GM19463 (cell line): ENCODE measurements at regions not wholly inside any gene's neighbourhood (a gene's known extent, or its start where the extent isn't known, plus 50 kb on each side); places are given as distances from the start of the nearest gene placed in this dataset.

Source experiments
- ATAC-seq: cut with Tn5 transposase; IDR thresholded peaks from one replicate; pipeline ENCODE4 v1.9.1; 2021; ENCODE audit warnings: mild to moderate bottlenecking, moderate library complexity; ENCODE audit not compliant: unreplicated experiment

DNA sequence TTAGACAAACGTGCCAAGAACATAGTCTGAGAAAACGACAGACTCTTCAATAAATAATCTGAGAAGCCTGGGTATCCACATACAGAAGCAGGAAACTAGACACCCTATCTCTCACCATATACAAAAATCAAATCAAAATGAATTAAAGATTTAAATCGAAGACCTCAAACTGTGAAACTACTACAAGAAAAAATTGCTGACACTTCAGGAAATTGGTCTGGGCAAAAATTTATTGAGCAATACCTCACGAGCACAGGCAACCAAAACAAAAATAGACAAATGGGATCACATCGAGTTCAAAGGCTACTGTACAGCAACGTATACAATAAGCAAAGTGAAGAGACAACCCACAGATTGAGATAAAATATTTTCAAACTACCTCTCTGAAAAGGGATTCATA, 292.8 kb upstream of the RGS18 start:
- no peak for ATAC-seq

DNA sequence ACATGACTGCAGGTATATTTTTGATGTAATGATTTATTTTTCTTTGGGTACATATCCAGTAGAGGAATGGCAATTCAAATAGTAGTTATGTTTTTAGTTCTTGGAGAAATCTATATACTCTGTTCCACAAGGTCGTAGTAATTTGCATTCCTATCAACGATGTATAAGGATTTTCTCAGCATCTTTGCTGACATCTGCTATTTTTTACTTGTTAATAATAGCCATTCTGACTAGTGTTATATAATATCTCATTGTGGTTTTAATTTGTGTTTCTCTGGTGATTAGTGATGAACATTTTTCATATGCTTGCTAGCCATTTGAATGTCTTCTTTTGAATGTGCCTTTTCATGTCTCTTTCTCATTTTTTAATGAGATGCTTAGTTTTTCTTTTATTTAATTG, 292.1 kb upstream of the RGS18 start:
- ATAC-seq: no peak

DNA sequence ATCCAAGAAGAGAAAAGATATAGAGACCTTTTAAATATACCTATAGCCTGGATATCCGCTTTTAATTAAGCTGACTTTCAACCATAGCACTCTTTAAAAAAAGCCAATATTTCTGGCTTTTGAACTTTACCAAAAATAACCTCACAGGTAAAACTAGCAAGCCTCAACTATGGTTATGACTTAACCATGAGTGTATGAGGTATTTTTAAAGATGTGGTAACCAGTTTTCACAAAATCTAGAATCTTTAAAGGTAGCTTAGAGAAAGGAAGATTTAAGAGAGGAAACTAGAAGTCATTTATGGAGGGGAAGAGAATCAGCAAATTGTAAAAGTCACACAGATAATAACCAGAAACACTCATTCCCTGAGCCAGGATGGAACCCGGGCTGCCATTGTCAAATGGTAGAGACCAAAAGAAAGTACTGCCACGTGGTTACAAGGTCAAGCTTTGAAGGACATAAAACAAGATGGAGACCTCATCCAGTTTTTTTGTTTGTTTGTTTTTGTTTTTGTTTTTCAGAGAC, 288.4 kb upstream of the RGS18 start:
- ATAC-seq: no peak

DNA sequence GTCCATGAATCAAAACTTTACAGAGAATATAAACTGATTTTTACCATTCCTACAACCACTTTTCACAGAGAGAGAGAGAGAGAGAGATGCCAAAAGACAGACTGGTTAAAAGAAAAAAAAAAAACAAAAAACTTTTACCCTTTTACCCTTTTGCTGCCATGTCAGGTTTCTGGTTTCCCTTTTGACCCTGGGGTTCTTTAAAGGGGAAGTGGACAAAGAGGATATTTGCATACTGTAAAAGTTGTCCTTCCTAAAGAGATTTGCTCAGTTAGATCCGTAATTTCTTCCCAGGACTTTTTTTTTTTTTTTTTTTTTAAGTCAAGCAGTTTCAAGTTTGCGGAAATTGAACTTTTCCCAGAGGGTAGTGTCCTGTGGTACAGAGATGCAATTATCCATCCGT, 287.8 kb upstream of the RGS18 start:
- ATAC-seq: peak; percentile 50

DNA sequence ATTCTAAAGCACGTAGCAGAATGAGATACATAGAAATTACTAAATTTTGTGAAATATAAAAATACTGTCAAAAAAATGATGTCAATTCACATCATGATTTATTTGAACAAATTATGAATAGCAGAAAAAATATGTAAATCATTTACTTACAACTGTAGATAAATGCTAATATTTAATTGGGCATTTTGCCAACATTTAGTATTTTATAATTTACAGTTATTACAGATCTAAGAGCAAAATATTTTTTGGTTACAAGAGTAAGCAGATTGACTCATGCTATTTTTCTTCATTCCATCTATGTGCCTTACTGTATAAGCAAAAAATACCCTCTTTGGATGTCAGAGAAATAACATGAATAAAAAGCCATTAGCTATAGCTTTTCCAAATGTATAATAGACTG, 282.3 kb upstream of the RGS18 start:
- ATAC-seq: no peak

DNA sequence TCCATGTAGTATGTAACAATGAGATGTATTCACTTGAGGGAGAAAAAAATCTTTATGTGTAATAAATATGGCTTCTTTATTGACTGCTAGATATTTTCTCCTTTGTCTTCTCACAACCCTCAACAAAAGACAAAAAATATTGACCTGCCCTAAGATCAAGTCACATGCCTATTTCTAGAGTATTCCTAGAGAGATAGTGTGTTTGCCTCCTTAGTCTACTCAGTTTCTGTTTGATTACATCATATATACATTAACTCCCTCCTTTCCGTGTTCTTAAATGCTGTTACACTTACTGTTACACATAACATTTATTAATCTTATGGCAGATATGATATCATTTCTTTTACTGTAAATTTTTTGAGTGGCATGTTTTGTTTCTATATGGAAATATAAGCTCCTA, 281.6 kb upstream of the RGS18 start:
- ATAC-seq: no peak

DNA sequence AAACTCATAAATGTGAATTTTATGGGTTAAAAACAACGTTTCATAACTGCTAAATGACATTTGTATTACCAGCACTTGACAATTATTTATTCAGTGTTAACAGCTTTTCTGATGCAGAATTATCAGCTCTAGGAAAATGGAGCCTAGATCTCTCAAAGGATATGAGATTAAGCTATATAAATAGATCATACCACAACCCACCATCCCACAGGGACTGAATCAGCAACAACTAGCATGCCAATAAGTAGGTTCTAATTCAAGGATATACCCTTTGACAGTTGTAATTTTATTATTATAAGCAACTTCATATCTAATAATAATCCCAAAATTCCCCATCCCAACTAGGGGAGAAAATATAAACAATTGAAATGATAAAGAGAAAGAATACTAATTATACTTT, 275.4 kb upstream of the RGS18 start:
- ATAC-seq: no peak

DNA sequence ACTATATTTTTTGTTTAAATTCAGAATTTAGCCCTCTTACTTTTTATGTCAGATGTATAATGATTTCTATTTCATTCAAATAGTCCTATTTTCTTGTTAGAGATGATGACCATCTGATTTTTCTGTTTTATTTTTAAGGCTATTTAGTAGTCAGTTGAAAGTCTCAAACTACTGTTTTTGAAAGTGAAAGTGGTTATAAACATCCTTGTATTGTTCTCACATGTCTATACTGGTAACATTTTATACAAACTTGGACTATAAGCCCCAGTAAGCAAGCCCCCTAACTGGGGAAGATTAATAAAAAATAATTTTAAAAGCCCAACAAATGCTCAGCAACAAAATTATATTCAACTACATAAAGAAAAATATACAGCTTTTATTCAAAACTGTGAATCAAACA, 271.3 kb upstream of the RGS18 start:
- ATAC-seq: peak; percentile 39

DNA sequence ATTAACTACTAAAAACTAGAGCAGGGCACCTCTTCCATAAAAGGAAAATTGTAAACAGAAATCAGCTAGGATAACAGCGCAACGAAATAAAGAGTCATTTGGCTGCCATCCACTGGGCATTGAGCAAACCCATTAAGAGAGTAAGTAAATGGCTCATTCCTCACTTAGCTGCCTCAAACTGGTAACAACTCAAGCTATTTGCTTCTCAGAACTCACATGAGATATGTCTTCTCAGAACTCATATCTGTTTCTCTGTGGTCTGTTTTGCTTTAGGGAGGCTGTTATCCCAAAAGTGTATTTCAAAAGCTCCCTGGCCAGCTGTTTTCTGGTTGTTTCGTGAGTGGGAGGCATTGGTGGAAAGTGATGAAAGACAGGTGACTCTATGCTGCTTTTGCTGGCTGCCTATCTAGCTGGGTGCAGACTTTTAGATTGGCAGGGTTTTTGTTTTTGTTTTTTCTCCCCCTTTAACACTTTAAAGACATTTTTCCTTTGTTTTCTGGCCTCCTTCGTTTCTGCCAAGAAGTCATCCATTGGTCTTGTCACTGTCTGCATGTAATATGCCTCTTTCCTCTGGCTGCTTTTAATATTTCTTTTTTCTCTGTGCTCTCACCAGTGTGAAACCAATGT, 269.2 kb upstream of the RGS18 start:
- peak; percentile 46 for ATAC-seq

DNA sequence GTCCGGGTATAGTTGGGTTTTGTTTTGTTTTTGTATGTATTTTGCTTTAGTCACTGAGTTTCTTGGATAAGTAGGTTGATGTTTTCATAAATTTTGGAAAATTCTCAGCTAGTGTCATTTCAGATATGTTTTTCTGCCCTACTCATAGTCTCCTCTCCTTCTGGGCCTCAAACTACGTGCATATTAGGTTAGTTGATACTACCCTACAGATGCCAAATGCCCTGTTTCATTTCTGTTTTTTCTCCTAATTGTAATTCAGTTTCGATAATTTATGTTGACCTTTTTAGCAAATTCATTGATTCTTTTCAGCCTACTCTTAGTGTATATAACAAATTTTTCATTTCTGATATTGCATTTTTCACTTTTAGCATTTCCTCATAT, 268.6 kb upstream of the RGS18 start:
- peak; percentile 32 for ATAC-seq

DNA sequence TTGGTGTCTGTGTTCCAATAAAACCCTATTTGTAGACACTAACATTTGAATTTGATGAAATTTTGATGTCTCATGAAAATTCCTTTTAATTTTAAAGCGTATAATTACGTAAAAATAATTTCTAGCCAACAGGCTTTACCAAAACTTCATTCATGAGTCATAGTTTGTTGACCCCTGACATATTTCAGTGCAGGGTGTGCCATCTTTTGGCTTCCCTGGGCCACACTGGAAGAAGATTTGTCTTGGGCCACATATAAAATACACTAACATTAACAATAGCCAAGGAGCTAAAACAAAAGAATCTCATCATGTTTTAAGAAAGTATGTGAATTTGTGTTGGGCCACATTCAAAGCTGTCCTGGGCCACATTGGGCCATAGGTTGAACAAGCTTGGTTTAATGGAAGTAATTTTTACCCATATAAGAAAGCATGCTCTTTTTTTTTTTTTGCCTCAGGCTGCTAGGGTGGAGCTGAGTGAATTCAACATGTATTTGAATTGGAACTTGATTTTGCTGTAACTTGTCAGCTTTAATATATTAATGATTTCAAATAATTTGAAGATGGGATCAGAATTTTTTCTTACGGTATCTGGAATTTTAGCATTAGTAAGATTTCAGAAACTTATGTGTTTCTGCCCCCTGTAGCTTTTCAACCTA, 267.7 kb upstream of the RGS18 start:
- ATAC-seq: no peak

DNA sequence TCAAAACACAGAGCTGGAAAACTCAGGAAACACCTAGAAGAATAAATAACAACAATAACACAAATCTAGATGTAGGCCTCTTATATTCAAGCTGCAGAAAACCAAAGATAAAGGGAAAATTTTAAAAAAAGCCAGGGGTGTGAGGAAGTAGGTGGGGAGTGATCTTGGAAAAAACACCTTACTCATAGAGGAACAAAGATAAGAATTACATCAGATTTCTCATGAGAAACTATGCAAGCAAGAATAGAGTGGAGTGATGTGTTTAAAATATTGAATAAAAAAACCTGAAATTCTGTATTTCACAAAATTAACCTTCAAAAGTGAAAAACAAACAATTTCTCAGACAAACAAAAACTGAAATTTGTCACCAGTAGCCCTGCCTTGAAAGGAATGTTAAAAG, 265.5 kb upstream of the RGS18 start:
- no peak for ATAC-seq

DNA sequence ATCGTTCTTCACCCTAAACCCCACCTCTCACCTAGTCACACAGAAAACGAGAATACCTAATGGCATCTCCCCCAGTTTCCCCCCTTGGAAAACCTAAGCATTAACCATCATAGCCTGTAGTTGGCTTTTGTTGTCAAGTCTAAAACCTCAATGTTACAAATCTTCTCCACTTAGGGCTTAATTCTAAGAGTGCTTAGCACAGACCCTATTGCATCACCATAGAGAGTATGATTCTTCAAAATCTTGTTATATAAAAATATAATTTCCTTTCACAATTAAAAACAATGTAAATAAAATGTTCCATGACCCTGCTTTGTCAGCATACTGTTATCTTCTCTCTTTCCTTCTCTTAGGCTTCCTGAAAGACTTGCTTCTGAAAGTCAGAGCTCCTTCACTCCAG, 263.2 kb upstream of the RGS18 start:
- no peak for ATAC-seq

DNA sequence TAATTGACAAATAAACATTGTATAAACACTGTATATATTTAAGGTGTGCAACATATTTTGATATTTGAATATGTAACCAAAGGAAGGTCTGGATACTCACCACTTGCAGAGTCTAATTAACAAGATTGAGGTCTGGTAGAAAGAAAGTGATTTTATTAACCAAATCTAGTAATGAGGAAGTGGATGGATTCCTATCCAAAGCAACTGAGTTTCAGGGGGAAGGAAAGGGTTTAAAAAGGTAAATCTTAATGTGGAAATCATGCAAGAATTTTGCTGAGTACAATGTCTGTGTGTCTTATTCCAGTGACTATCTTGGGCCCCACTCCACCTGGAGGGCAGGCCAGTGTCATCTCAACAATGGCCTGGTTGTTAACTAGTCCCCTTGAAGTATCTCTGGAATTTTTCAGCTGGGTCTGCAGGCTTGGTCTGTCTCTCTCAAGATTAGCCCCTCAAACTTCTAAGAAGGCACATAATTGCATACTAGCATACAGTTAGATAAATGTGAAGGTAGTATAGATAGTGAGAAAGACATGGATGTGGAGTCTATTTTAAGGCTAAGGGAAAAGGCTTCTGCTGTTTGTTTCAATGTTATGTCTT, 262.7 kb upstream of the RGS18 start:
- ATAC-seq: no peak

DNA sequence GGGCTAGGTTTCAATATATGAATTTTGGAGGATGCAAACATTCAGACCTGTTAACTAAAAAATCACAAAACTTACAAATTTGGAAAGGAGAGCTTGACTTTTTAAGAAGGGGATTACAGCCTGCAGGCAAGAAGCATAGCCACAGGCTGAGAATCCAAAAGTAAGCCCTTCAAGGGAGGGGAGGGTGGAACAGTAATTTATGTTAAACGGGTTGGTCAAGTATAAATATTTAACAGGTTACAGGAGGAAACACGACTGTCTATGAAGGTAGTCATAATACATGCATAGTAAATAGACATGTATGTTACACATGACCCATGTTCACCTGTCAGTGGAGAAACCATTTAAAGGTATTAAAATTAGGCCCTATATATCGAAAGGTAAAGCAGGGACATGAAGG, 261.1 kb upstream of the RGS18 start:
- ATAC-seq: no peak

DNA sequence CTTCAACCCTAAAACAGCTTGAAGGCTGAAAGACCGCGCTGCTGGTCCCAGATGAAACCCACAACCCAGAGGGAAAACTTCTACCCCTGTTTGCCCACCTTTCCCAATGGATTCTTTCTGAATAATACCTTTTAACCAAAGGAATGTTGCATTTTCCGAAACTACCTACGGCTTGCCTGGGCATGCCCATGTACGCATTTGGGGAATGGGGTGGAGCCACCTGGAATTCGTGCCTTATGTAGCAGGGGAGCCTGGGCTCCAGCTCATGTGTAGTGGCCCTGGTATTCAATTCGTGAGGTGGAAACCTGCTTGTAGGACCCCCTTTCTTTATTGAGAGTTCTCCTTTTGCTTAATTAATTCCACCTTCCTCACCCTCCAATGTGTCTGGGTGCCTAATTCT, 256.6 kb upstream of the RGS18 start:
- ATAC-seq: no peak

DNA sequence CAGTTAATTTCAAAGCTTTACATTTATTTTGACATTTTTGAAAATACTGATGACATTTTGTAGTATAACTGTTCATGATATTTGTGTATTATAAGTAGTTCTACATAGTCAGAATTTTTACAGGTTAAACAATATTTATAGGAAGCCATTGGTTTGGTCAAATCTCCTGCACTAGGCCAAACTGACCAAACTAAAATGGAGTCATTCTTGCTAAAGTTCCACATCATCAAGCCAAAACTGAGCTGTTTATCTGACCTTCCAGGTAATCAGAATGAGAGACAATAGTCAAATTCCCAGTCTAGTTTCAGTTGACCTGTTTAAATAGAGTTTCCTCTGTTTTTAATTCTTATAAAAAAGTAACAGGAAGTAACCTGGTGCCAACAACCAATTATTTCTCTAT, 253.3 kb upstream of the RGS18 start:
- ATAC-seq: no peak

DNA sequence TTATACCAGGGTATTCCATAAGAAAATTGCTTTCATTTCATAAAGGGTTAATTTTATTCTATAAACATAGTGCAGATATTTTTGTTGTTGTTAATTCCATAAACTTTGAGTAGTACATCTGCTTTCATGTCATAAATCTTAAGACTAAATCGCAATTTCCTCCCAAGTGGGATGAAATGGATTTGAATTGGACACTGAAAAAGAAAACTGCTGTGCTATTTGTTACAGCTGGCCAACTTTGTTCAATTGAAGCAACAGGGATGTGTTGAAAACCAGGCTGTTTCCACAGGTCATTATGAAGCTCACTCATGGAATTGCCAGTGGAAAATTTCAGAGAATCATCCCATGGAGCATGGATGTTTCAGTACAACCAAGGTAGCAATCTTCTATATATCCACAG, 252.5 kb upstream of the RGS18 start:
- ATAC-seq: no peak

DNA sequence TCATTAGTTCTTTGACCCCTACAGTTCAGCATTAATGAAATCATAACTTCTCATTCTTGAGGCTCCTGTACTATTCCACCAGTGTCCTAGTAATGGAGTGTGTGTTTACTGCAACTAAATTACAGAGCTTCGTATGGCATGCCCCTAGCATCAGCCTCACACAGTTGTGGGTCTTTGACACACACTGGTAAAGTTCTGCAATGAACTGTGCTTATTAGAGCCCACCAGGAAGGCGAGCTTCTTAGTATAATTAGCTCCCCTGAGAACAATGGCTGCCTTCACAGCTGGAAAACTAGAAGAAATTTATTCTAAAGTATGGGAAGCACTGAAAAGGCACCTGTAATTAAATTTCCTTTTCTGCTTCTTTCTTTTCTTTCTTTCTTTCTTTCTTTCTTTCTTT, 251.1 kb upstream of the RGS18 start:
- ATAC-seq: no peak

DNA sequence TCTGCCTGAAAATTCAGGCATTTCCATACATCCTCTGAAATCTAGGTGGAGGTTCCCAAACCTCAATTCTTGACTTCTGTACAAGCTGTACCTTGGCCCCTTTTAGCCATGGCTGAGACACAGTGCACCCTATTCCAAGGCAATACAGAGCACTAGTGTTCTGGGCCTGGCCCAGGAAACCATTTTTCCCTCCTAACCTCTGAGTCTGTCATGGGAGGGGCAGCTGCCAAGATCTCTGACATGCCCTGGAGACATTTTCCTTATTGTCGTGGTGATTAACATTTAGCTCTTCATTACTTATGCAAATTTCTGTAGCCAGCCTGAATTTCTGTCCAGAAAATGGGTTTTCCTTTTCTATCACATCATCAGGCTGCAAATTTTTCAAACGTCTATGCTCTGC, 248.0 kb upstream of the RGS18 start:
- ATAC-seq: no peak

DNA sequence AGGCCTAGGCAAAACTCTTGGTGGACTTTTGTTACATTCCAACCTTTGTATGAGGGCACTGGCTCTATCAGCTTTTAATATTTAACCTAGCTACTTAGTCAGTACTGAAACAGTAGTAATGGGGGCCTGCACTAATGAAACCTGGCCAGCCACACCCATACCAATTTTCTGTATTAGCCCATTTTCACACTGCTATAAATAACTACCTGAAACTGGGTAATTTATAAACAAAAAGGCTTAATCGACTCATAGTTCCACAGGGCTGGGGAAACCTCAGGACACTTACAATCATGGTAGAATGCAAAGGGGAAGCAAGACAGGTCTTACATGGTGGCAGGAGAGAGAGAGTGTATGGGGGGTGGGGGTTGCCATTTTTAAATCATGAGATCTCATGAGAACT, 245.7 kb upstream of the RGS18 start:
- peak; percentile 73 for ATAC-seq

DNA sequence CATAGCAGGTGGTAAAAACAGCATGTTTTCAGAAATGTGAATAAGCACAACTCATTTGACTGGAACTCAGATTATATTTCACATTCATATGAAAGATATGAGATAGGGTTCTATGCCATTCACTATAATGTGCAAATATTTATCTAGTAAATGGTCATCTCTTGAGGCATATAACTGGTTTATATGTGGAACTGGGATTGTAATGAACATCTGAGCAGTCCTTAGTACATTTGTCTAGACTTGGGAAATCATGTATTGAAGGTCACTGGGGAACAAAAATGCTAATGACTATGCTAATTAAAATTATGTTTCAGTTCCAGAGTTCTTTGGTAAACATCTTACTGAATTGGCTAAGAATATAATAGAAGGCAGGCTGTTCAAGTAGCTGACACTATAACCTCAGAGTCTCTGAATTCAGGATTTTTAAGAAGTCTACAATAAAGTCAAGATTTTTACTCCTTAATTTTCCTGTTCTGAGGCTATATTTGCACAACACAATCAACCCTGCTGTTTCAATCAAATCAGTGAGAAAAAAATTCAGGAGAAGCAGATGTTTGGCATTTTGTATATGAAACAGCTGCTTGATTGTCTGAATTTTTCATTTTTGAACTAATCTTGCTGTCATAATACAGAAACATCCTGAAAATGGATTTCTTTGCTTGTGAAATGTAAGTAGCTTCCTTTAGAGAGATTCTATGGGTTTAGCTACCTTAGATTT, 244.8 kb upstream of the RGS18 start:
- ATAC-seq: no peak
